ENCODE measurements at regions not wholly inside any gene's neighbourhood (a gene's known extent, or its start where the extent isn't known, plus 50 kb on each side); places are given as distances from the start of the nearest gene placed in this dataset.
"Not testable (repeated sequence)": the region's sequence is repeated elsewhere in the genome, so short reads cannot be mapped to it uniquely, and the experiment has no call there.

GRCh38 chr3:107468782-107469181 lies 54.0 kb upstream of the BBX start:
- no peak for DNase-seq (ENCODE audit: low spot score)

GRCh38 chr3:107470496-107470895 lies 52.3 kb upstream of the BBX start:
- DNase-seq (ENCODE audit: low spot score), result not testable (repeated sequence)

All from HuH-7 (cell line).